Activated CD4-positive, alpha-beta T cell treated with anti-CD3 and anti-CD28 coated beads for 48 hours (primary cell): ENCODE measurements at regions not wholly inside any gene's neighbourhood (a gene's known extent, or its start where the extent isn't known, plus 50 kb on each side); places are given as distances from the start of the nearest gene placed in this dataset.

ENCODE experiments used
- DNase-seq: peaks from one replicate; pipeline ENCODE4 v3.0.0-alpha.2; 2020

DNA sequence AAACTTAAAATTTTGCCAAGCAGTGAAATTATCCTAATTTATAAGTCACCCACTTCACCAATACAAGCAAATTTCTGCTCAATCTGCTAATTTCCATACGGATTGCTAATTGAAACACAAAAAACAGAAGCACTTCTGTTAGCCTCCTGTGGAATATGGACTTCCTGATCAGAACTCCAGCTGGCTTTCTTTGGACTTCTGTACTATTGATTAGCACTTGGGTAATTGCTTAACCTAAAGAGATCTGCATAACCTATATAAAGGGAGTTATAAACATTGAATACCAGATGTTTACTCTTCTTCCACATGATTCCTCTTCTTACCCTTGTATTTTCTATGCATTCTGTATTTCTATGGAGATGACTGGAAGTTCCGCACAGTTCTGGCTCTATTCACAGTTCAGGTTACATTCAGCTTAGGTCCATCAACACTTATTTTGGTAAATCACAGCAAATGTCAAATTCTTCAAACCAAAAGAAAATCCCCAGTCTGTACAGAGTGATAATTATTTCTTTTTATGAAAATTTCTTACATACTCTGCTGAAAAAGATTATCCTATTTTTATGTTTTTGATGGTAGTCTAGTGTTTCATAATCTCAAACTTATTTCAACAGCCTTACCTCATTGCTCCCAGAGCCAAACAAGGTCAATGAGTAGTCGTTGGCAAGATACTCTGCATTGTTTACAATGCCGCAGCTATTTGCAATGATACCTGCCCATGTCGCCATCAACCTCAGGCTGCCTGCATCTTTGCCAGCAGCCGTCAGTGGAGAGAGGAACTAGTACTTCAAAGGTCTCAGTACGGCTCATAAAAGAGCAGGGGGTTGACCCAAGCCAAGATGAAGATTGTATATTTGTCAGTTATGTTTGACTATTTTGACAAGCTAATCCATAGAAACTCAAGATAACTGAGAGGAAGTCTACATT is 225.6 kb downstream of the AHR start:
- no peak for DNase-seq

DNA sequence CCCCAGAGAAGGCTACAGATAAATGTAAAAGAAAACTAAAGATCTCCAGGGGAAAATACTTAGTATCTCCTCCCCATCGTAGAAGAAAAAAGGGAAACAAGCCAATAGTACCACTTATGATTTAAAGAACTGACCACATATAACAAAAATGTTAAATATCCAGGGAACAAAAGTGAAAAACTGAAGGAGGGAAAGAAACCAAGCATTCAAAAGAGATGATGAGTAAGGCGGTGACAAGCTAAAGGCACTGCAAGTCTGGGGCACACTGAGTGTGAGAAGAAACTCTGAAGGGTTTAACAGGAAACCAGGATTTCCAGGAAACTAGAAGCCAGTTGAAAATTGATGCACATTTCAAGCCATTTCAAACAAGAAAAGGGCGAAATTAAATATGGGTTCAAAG is 226.3 kb downstream of the AHR start:
- no peak for DNase-seq

DNA sequence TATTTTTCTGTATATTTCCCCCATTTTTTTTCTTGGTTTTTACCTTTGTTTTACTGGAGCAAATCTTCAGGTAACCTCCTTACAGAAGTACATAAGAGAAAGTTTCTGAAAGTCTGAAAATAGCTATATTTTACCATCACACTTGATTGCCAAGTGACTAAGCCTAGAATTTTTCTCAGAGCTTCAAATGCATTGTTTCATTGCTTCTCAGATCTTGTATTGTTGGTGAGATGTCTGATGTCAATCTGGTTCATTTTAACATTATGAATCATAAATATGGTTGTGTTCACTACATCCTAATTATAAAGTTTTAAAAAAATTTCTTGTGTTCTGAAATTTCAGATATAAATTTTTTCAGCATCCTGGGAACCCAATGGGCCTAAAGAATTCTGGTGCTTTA is 228.2 kb downstream of the AHR start:
- no peak for DNase-seq

DNA sequence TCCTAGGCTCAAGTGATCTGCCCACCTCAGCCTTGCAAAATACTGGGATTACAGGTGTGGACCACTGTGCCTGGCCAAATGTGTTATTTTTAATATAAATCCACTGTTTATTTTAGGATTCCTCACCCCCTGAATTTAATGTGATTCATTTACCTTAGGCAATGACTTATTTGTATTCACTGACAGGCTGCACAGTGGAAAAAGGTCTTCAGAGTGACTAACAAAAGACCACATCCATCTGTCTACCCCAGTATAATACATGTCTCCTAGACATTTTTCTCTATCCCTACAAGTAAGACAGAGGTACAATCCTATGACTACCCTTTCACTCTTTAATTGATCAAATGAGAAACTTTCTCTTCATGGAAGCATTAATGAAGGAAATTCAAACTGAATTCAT is 230.2 kb downstream of the AHR start:
- DNase-seq: no peak

DNA sequence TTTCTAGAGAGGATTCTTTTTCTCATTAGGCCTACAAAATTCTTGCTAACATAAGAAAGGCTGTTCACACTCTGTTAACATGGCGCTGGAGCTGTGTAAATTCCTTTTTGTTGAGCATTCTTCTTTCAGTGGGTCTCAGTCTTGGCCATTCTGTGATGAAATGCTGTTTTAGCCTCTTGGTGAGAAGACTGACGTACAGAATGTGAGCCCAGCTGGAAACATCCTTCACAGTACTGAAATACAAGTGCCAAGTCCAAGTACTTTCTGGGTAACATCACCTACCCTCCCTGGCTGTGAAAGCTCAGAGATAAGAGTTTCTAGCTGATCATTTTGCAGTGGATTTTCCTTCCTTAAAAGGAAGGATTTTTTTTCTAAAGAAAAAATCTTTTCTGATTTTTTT is 231.8 kb downstream of the AHR start:
- no peak for DNase-seq

DNA sequence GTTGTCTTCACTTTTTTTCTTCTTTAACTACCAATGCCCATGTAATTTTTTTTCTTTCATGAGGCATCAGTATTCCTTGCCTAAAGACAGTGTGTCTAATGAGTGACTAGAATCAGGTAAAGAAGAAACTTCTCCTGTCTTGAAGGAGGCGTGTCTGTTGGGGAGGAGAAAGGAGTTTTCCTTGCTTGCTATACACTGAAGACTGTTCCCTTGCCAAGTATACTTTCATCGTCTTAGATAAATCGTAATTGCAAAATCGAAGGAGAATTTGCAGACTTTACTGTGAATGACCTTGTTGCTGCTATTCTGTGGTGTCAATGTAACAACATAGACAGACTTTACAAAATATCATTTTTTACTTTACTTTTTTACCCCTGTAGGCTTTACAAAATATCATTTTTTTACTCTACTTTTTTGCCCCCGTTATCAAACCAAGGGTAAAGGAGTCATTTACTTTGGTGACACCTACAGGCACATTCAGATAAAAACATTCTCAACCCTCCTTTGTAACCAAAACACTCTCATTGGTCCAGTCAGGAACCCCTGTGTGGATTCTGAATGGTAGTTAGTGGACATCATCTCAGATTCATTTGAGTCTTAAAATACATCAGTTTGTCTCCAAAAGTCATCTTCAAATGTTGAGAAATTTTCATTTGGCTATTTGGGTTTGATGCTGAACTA is 232.4 kb downstream of the AHR start:
- no peak for DNase-seq

DNA sequence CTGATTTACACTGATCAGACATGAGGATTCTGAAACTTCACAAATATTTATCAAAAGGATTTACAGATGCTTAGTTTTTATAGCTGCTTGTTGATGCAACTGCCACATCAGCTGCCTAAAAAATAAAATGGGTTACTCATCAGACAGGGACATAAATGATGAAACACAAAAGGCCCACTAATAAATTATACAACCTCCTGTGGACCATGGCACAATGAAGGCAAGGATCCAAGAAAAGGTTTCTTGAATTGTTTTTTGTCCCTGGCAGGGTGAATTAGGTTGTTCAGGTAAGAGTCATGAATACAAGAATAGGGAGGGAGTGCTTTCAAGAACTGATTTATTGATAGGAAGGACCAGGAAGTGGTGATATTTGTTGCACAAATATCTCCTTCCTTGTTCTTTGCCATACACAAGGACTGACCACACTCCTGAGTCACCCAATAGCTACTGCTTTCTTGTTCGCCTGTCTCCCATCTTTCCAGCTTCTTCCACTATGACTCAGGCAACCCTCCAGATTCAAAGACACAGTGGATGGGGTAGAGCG is 234.5 kb downstream of the AHR start:
- DNase-seq: no peak

DNA sequence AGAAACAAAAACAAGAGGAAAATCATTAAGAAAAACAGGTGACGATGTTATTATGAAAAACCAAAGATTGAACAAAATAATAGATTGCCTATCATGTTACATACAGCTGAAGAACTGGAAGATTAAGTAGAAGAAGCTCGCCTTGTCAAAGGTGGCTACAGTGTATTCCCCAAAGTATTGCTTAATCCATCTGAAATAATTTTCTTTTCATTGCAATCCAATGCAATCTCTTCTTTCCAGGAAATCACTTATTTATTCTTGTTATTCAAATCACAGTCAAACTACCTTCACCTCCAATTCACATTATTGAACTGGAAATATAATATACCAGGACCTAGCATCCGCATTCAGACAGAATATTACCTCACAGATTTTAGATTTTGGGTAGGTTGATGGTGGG is 235.9 kb downstream of the AHR start:
- DNase-seq: no peak

DNA sequence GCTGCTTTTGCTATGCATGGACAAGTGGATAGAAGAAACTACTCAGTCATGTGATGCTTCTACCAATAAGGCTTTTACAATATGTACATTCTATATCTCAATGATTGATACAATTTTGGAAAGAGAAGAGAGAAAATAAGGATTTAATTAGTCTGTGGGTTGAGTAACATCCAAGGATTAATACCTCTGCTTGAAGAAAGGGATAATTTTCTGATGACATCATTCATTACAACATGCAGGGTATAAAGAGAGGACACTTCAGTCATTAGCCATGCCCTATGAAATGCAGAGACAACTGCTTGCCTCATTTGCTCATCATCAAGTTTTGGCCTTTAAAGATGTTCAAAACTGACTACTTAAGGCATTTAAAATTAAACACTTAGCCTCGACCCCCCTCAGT is 237.3 kb downstream of the AHR start:
- no peak for DNase-seq

DNA sequence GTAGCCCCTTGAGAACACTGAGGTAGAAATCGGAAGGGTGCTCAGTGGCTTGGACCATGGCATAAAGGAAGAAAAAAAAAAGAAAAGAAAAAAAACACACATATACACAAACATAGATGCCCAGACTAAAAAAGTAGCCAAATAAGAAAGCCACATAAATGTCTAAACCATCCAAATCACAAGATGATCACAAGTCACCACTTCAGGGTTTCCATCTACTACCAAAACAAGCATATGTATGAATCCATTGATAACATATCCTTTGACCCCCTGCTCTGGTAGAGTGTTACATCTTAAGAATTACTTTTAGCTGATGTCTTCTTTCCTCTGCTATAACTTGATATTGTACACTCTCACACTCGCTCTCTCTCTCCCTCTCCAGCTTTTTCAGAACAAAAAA is 245.9 kb downstream of the AHR start:
- DNase-seq: no peak

DNA sequence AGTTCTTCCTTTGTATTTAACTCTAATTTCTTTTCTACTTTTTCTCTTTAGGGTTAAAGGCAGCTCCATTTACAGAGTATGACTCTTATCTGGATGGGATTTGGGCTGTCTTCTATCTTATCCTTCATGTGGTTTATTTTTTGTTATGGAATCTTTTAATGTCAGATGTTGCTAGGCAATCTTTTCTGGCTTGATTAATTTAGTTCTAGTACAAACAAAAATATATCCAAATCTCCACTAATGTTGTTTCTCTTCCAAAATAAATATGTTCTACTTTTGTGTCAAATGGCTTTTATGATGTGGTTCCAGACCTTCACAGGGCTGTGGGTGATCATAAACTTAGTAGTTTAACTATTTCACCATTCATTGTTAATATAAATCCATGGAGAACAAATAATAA is 246.9 kb downstream of the AHR start:
- no peak for DNase-seq

DNA sequence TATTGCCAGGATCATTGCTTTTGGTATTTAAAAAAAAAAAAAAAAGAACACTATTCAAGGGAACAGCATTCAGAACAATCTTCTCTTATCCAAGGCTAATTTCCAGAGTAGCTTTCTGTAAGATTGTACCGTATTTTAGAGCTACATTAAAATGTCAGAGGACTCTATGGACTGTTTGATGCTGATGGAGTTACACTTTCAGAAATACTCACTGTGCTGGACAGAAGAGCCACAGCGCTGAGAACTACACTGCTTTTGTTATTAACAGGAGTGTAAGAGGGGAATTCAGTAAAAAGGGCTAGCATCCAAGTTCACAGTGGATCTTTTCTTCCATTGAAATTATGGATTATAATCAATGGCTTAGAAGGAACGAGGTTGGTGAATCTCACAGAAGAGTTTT is 247.7 kb downstream of the AHR start:
- no peak for DNase-seq

DNA sequence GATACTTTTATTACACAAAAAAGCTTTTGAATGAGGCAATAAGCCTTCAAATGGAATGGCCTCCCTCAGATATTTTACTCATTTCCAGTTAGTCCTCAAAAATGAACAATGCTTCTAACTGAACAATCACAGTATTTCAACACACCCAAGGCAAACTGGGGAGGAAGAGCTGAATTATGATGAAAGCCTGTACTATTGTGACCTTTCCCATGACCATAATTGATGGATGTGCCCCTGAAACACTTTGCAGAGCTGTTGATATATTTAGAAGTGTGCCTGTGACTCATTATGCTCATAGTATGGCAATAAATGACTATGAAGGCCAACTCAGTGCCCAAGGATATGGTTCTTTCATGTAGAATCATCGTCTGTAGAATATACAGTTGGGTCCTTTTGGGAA is 248.1 kb downstream of the AHR start:
- no peak for DNase-seq

DNA sequence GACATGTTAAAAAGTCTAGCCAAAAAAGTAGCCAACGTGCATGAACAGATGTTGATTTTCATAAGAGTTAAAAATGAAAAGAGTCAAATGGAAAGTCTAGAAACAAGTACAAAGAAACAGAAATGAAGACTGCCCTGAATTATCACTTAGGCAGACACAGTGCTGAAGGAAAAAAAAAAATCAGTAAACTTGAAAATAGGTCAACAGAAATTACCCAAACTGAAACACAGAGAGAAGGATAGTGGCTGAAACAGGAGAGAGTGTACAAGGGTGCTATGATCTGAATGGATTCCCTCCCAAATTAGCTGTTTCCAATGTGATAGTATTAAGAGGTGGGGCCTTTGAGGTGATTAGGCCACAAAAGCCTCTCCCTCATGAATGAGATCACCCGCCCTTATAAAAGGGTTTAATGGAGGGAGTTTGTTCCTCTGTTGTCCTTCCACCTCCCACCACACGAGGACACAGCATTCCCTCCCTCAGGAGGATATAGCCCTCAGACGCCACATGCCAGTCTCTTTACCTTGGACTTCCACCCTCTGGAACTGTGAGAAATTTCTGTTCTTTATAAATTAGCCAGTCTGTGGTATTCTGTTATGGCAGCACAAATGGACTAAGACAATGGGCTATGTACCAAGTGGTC is 249.7 kb downstream of the AHR start:
- no peak for DNase-seq

DNA sequence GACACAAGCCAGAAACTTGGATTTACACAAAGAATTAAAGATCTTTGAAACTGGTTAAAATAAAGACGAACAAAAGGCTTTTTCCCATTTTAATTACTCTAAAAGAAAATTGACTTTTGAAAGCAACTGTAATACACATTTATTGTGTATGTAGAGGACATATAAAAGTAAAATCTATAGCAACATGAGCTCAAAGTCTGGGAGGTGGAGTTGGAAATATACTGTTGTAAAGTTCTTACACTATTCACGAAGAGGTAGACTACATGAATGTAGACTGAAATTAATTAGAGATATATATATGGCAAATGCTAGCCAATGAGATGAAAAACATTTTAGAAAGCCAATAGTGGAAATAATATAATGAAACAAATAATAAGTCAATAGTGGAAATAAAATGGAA is 251.0 kb downstream of the AHR start:
- DNase-seq: no peak

DNA sequence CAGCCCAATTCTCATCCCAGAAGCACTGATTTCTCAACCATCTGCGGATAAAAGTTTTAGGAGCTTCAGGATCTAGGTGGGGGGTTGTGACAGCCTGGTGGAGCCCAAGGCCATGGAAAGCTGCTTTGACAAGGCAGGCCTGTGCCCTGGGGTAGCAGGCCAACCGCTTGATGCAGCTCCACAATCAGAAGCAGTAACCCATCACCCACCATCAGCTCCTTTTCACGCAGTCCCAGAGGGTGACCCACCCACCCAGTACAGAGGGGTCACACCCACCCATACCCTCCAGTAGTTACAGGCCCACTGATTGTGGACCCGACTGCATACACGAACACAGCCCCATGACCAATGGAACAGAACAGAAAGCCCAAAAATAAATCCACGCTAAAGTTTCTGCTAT is 253.9 kb downstream of the AHR start:
- DNase-seq: no peak

DNA sequence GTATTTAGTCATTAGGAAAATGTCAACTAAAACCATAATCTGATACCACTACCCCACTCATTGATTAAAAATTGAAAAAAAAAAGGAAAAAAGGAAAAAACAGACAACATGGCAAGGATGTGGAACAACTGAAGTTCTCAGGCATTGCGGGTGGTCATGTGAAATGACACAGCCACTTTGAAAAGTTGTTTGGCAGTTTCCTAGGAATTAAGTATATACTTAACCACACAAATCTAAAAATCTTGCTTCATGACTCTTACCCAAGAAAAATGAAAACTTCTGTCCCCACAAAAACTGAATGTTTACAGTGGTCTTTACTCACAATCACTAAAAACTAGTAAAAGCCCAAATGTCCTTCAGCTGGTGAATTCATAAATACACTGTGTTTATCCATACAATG is 254.5 kb downstream of the AHR start:
- no peak for DNase-seq

DNA sequence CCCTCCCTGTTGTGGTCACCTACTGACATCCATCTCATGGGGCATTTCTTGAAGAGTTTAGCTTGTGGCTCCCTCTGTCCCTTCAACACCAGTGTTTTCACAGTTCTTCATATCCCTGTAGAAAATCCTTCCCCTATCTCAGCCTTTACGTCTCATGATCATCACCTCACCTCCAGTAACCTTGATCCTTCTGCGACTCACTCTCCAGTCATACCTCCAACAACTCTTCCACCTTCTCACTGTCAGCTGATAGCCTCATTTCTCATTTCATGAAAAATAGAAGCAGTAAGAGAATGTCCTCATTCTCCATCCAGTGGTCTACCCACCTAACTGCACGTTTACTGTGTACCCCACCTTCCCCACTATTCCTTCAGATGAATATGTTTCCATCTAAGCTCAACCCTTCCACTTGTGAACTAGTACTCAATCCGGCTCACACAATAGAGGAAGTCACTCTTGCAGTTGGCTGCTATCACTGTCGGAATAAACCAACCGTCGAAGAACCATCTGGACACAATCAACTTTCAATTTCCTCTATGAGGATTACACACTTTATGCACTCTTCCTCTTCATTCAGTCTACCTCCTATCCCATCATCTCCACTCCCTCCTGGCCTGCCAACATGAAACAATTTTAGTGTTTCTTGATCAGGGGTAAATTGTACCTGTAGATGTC is 256.0 kb downstream of the AHR start:
- no peak for DNase-seq

DNA sequence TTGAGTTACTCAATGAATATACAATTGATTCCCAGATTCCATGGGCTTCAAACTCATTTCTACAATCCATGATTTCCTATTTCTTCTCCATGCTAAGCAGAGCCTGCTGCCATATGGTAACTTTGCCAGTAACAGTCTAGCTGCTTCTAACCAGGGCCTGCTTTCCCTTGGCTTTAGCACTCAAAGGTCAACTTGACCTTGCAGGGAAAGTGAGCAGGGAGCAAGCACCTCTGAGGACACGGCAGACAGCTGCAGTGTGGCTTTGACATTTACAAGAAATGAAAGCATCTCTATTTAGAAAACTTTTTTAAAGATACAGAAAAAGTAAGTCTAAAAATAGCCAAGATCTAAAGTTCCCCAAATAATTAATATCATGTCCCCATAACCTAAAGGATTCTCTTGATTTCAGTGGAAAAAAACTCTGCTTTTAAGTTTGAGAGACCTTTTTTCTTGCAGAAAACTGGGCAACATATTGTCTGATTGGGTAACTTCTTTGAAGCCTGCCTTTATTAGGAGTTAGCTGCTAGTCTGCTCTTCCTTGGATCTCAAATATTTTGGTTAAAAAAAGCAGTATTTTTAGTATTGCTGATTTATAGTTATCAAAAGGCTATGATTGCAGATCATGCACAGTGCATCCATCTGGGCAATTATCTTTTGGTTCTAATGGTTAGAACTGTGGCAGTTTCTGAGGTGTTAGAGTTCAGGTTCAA is 257.9 kb downstream of the AHR start:
- DNase-seq: no peak

DNA sequence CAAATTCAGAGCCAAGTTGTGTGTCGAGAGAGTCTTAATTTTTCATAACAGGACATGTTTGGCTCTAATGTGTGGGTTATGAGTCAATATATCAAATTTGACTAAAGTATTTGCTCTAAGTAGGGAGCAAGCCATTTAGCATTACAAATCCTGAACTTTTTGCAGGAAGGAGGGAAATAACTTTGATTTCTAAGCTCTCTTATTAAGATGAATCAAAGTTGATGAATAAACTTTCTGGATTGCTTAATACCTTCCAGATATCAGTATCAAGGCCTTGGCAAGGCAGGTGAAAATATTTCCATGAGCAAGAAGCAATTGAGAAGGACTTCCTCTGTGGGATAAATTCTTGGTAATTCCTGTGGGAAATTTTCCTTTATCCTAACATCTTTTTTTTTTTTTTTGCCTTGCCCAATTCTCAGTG is 258.8 kb downstream of the AHR start:
- DNase-seq: no peak

DNA sequence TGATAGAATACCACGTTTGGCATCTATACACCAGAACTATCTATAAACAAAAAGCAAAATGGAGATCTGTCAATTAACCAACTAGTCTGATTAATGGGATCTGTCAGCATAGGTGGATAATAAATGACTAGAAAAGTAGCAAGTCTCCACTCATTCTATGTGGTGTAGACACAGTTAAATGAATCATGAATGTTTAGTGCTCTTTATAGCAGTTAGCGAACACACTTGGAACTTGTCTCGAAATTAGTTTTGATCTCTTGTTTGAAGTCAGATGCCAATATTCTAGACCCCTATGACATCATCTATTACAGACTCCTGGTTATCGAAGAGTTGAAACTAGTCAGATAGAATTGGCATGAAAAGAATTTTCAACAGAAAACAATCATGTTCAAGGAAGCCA is 259.7 kb downstream of the AHR start:
- DNase-seq: no peak

DNA sequence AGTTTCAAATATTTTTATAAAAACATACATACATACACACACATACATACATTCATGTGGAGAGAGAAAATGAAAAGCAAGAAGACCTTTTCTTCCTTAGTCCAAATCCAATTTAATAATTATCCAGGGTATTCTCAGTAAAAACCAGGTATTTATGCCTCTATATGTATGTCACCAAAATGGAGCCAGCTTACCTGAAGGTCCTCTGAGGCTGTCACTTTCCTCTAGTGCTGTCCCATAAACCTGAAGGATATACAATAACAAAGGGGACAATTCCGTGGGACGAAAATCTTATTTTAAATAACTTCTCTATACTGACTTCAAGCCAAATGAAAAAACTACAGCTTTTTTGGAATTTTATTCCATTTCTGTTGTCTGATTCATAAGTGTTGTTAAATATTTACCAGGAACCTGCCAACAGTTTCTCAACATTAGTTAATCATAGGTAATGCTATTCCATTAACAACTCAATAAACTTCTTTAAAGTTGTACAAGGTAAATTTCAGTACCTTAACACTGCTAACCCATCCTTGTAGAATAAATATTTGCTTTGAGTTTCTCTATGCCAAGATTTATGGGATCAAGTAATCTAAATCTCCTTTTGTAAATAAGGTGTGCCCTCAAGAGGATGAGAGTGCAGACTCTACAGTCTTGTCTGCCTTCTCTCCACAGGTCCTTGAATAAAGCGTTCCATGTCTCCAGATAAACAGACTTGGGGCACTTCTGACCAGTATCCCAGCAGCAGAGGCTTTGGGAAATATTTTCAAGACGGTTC is 260.3 kb downstream of the AHR start:
- DNase-seq: no peak
